ENCODE measurements at regions not wholly inside any gene's neighbourhood (a gene's known extent, or its start where the extent isn't known, plus 50 kb on each side); places are given as distances from the start of the nearest gene placed in this dataset.

GRCh38 chr10:28983799-28984198 lies 305.1 kb upstream of the LYZL1 start:
- TF ChIP-seq CTCF (IDR thresholded peaks at IDR 0.05) = no peak
- no peak for TF ChIP-seq POLR2A (IDR thresholded peaks at IDR 0.05)

Data from lower leg skin (tissue), 3 donors.